Adrenal gland (tissue), 9 donors: ENCODE measurements at regions not wholly inside any gene's neighbourhood (a gene's known extent, or its start where the extent isn't known, plus 50 kb on each side); places are given as distances from the start of the nearest gene placed in this dataset.

Source experiments
- DNase-seq, 7 donors: peaks; one replicate each; pipeline ENCODE4 v3.0.0-alpha.2; 2019 to 2020
- H3K27ac ChIP-seq, 5 donors: fragments of 200-600 bp; sonication (generic) in 4 of 5; 1 replicate in 3 of 5; 2 replicates in 2 of 5; pipeline versions ENCODE4 v1.5.1 to v1.8.0; 2016 to 2020; ENCODE audit warnings: mild to moderate bottlenecking in 1 of 5
- H3K27me3 ChIP-seq: fragments of 200-600 bp; 2 replicates; pipeline ENCODE4 v1.8.0; 2021
- H3K36me3 ChIP-seq, 2 donors: fragments of 200-600 bp; replicated peaks in 1 of 2; 1 replicate in 1 of 2; 2 replicates in 1 of 2; pipeline versions ENCODE4 v1.5.1 to v1.8.0; 2018 to 2022
- H3K4me1 ChIP-seq, 2 donors: fragments of 200-600 bp; replicated peaks in 1 of 2; 1 replicate in 1 of 2; 2 replicates in 1 of 2; pipeline versions ENCODE4 v1.5.1 to v1.8.0; 2018 to 2021
- H3K4me3 ChIP-seq, 4 donors: fragments of 200-600 bp; sonication (generic) in 3 of 4; one replicate each; pipeline ENCODE4 v1.5.1; 2016 to 2018
- H3K9me3 ChIP-seq, 3 donors: fragments of 200-600 bp; sonication (generic) in 1 of 3; replicated peaks in 1 of 3; 1 replicate in 2 of 3; 2 replicates in 1 of 3; pipeline versions ENCODE4 v1.5.1 to v1.8.0; 2016 to 2021
- POLR2A ChIP-seq, 2 donors: fragments of 450-650 bp; IDR thresholded peaks; one replicate each; pipeline ENCODE4 v1.6.1; 2017; ENCODE audit warnings: antibody characterized with exemption in 2 of 2, mild to moderate bottlenecking in 2 of 2, moderate library complexity in 1 of 2
- whole genome bisulfite sequencing, 4 donors: extraction: QIAGEN DNeasy Blood & Tissue Kit in 2 of 4; methylation state at CpG; one replicate each; pipeline versions ENCODE4 v1.1.5 to v1.1.7; 2013 to 2017; 5-methylcytosine and 5-hydroxymethylcytosine counted together
- intact Hi-C, 2 donors: fragments of 100-400 bp; cut with DNase I; formaldehyde crosslinking; loops; one replicate each; pipeline versions ENCODE4 v1.14.1 to v1.15.0; 2022 to 2023
- TF ChIP-seq, protein P1 (sequence below), 6 experiments: fragments of 450-650 bp in 4 of 6; fragments of 200-600 bp in 2 of 6; sonication (generic) in 1 of 6; IDR thresholded peaks; 1 replicate in 5 of 6; 2 replicates in 1 of 6; pipeline versions ENCODE4 v1.5.1 to v1.8.0; 2016 to 2021; ENCODE audit warnings: antibody characterized with exemption in 6 of 6, mild to moderate bottlenecking in 2 of 6, moderate library complexity in 1 of 6
- donor health status: healthy with polysubstance abuse.
- donor health status: Bipolar disorder and iron deficiency.
- donor health status: DM: yes; HTN: yes; CAD: no.
- donor health status: DM: no; HTN: no; CAD: no.
- donor health status: DM: no; HTN: no; CAD: no.

DNA sequence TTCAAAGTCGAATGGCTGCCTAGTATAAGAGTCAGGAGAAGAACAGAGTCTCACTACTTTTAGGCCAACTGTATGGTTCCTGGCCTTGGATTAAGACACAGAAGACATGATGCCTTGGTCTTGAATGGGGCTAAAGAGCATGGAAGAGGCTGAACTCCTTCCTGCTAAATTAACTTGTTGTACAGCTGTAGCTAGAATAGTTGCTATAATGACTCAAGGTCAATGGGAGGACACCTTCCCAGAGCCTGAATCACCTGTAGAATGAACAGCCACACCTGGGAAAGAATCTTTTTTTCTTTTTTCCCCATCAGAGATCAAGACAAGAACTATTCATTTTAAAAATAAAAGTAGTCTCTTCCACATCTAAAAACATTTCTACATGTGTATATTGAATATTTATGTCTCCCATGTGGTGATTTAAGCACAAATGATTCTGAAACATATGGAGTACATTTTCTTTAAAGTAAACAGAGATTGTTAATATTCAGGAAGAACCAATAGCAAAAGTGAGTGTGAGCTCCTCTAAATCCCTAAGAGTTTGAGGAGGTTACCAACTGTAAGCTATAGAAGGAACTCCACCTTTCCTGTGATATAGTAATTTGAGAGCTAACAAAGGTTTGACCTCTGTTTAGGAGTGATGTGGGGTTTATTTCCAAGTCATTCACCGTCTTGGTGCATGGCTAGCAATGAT, 191.3 kb downstream of the TGFB2 start:
- WGBS, 4 donors: 66 to 74% (median 68%) methylated on average over 2 of the region's 2 CpGs
- intact Hi-C loops: no loop called here
- no peaks in the 10 kb centered on the region for H3K27me3 ChIP-seq

DNA sequence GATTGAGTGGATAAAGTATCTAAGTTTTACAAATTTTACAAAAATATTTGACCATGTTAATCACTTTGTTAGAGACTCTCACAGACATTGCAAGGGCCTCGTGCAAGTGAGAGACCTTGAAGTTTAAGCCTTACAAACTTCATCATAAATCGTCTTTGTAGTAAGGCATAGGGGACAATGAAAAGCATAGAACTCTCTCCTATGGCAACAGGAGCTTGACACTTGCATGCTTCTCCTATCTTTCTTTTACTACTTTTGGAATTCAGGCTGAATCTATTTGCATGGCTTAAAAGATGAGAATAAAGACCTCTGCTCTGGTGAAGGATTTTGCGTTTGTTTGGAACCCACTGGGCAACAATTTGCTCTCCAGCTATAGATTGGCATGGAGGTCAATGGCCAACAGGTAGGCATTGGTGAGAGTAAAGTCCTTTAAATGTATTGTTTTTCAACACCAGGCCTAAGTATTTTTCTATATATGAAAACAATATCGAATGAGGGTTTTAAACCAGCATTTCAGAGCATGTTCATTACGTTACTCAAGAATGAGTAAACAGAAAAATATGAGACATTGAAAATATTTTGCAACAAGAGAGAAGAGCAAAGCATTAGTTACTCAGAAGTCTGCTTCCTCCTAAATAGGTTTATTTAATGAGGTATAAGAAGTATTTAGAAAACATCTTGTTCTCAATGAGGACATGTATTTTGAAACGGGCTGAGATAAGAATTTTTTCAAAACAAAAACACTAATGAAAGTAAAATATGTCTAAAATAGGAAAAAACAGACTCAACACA, 192.2 kb downstream of the TGFB2 start:
- 54 to 64% (median 60%) methylated on average over 6 of the region's 6 CpGs for WGBS, 4 donors
- H3K27ac ChIP-seq: peak overlapping the region in 2 of 5 donors; percentile 13 to 38
- H3K4me1 ChIP-seq: no peaks in the 10 kb centered on the region
- intact Hi-C loops: no loop called here
- H3K36me3 ChIP-seq: no peaks in the 10 kb centered on the region
- TF ChIP-seq, protein P1, sequence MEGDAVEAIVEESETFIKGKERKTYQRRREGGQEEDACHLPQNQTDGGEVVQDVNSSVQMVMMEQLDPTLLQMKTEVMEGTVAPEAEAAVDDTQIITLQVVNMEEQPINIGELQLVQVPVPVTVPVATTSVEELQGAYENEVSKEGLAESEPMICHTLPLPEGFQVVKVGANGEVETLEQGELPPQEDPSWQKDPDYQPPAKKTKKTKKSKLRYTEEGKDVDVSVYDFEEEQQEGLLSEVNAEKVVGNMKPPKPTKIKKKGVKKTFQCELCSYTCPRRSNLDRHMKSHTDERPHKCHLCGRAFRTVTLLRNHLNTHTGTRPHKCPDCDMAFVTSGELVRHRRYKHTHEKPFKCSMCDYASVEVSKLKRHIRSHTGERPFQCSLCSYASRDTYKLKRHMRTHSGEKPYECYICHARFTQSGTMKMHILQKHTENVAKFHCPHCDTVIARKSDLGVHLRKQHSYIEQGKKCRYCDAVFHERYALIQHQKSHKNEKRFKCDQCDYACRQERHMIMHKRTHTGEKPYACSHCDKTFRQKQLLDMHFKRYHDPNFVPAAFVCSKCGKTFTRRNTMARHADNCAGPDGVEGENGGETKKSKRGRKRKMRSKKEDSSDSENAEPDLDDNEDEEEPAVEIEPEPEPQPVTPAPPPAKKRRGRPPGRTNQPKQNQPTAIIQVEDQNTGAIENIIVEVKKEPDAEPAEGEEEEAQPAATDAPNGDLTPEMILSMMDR (IDR thresholded peaks at IDR 0.05): no peak
- no peak for TF ChIP-seq POLR2A (IDR thresholded peaks at IDR 0.05)
- H3K9me3 ChIP-seq: no peaks in the 10 kb centered on the region
- no peak overlapping the region for H3K4me3 ChIP-seq
- H3K27me3 ChIP-seq: no peaks in the 10 kb centered on the region
- no peak for DNase-seq

More for the DNA sequence above, 191.3 kb downstream of the TGFB2 start:
- no peaks in the 10 kb centered on the region for H3K9me3 ChIP-seq
- H3K36me3 ChIP-seq: no peaks in the 10 kb centered on the region
- no peak for DNase-seq
- H3K27ac ChIP-seq: no peak overlapping the region
- TF ChIP-seq POLR2A (IDR thresholded peaks at IDR 0.05): no peak
- TF ChIP-seq, protein P1 (IDR thresholded peaks at IDR 0.05): no peak
- H3K4me1 ChIP-seq: no peaks in the 10 kb centered on the region
- H3K4me3 ChIP-seq: no peak overlapping the region

DNA sequence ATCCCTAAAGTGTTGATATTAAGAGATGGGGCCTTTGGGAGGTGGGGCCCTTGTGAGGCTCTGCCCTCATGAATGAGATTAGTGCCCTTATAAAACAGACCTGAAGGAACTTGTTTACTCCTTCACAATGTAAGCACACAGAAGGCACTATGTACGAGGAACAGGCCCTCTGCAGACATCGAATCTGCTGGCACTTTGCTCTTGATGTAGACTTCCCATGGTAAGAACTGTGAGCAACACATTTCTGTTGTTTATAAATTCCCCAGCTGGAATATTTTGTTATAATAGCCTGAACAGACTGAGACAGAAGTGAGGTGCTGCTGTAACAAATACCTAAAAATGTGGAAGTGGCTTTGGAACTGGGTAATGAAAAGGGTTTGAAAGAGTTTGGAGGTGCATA, 193.2 kb downstream of the TGFB2 start:
- Histone ChIP-seq H3K27me3 (no peaks in the 10 kb centered on the region), H3K27ac (no peak overlapping the region), H3K9me3 (no peaks in the 10 kb centered on the region), H3K4me3 (no peak overlapping the region), H3K36me3 (no peaks in the 10 kb centered on the region), H3K4me1 (no peaks in the 10 kb centered on the region)
- intact Hi-C loops: no loop called here
- no peak for DNase-seq
- TF ChIP-seq, protein P1 (IDR thresholded peaks at IDR 0.05): no peak
- no peak for TF ChIP-seq POLR2A (IDR thresholded peaks at IDR 0.05)
- WGBS, 4 donors: 76 to 100% (median 84%) methylated on average over 2 of the region's 2 CpGs

DNA sequence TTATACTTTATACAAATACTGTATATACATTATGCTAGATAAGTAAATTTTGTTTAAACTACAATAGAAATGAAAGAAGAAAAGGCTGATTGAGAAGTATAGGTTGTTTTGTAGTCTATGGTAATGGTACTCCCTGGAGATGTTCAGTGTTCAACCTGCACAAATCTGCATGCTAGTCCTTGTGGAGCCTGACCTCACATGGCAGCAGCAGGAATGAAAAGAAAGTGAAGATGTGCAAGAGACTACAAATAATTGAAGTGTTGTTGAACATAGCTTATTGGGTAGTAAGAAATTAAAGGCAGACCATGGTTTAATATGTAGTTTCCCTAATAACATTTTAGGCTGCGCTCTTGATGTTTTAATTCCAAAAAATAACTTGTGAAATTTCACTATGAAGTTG, 201.2 kb downstream of the TGFB2 start:
- intact Hi-C loops: no loop called here
- Histone ChIP-seq H3K4me3 (no peak overlapping the region), H3K4me1 (no peaks in the 10 kb centered on the region), H3K9me3 (no peaks in the 10 kb centered on the region), H3K27me3 (no peaks in the 10 kb centered on the region), H3K36me3 (no peaks in the 10 kb centered on the region), H3K27ac (no peak overlapping the region)
- 45 to 100% (median 73%) methylated on average over 1 of the region's 1 CpG for WGBS, 4 donors
- no peak for DNase-seq
- no peak for TF ChIP-seq POLR2A (IDR thresholded peaks at IDR 0.05)
- TF ChIP-seq, protein P1 (IDR thresholded peaks at IDR 0.05): no peak
